ENCODE measurements at regions not wholly inside any gene's neighbourhood (a gene's known extent, or its start where the extent isn't known, plus 50 kb on each side); places are given as distances from the start of the nearest gene placed in this dataset.

- no peak for TF ChIP-seq ZFX (IDR thresholded peaks at IDR 0.05; ENCODE audit: borderline replicate concordance)
- no peak for TF ChIP-seq CTCF (IDR thresholded peaks at IDR 0.05)
- no peak overlapping the region for H3K27ac ChIP-seq
Observed at GRCh38 chr1:157409927-157410326, 142.4 kb downstream of the FCRL5 start.

- TF ChIP-seq ZFX (IDR thresholded peaks at IDR 0.05; ENCODE audit: borderline replicate concordance) = no peak
- no peak for TF ChIP-seq CTCF (IDR thresholded peaks at IDR 0.05)
- H3K27ac ChIP-seq = no peak overlapping the region
Observed at GRCh38 chr1:157407917-157408525, 144.3 kb downstream of the FCRL5 start.

- no peak overlapping the region for H3K27ac ChIP-seq
- no peak for TF ChIP-seq ZFX (IDR thresholded peaks at IDR 0.05; ENCODE audit: borderline replicate concordance)
- TF ChIP-seq CTCF (IDR thresholded peaks at IDR 0.05) = no peak
Observed at GRCh38 chr1:157407367-157407766, 144.9 kb downstream of the FCRL5 start.

- no peak overlapping the region for H3K27ac ChIP-seq
- TF ChIP-seq CTCF (IDR thresholded peaks at IDR 0.05) = no peak
- TF ChIP-seq ZFX (IDR thresholded peaks at IDR 0.05; ENCODE audit: borderline replicate concordance) = no peak
Observed at GRCh38 chr1:157405662-157406061, 146.7 kb downstream of the FCRL5 start.

- no peak overlapping the region for H3K27ac ChIP-seq
- TF ChIP-seq ZFX (IDR thresholded peaks at IDR 0.05; ENCODE audit: borderline replicate concordance) = no peak
- no peak for TF ChIP-seq CTCF (IDR thresholded peaks at IDR 0.05)
Observed at GRCh38 chr1:157404614-157405013, 147.7 kb downstream of the FCRL5 start.

- no peak overlapping the region for H3K27ac ChIP-seq
- no peak for TF ChIP-seq CTCF (IDR thresholded peaks at IDR 0.05)
- TF ChIP-seq ZFX (IDR thresholded peaks at IDR 0.05; ENCODE audit: borderline replicate concordance) = no peak
Observed at GRCh38 chr1:157404063-157404501, 148.2 kb downstream of the FCRL5 start.

GRCh38 chr1:157403608-157404007 lies 148.7 kb downstream of the FCRL5 start:
- H3K27ac ChIP-seq = no peak overlapping the region
- TF ChIP-seq CTCF (IDR thresholded peaks at IDR 0.05) (no peak), ZFX (IDR thresholded peaks at IDR 0.05; ENCODE audit: borderline replicate concordance) (no peak)

All from 22Rv1 (cell line).